Breast epithelium (tissue), 4 donors: ENCODE measurements at regions not wholly inside any gene's neighbourhood (a gene's known extent, or its start where the extent isn't known, plus 50 kb on each side); places are given as distances from the start of the nearest gene placed in this dataset.

Source experiments
- DNase-seq, 2 donors: peaks; one replicate each; pipeline ENCODE4 v3.0.0-alpha.2; 2019; ENCODE audit warnings: low spot score in 2 of 2
- H3K27ac ChIP-seq, 2 donors: fragments of 200-600 bp; sonication (generic) in 1 of 2; one replicate each; pipeline ENCODE4 v1.5.1; 2016 to 2019; ENCODE audit warnings: mild to moderate bottlenecking in 1 of 2
- H3K27me3 ChIP-seq, 2 donors: fragments of 200-600 bp; sonication (generic) in 1 of 2; one replicate each; pipeline versions ENCODE4 v1.5.1 to v1.6.0; 2017 to 2019; ENCODE audit warnings: control low read depth in 1 of 2, mild to moderate bottlenecking in 1 of 2
- H3K36me3 ChIP-seq: fragments of 200-600 bp; one replicate; pipeline ENCODE4 v1.5.1; 2019
- H3K4me1 ChIP-seq, 2 donors: fragments of 200-600 bp; sonication (generic); one replicate each; pipeline ENCODE4 v1.5.1; 2016 to 2019; ENCODE audit warnings: control low read depth in 1 of 2
- H3K4me3 ChIP-seq, 3 donors: fragments of 200-600 bp; sonication (generic); 1 replicate in 2 of 3; 2 replicates in 1 of 3; pipeline ENCODE4 v1.5.1; 2016 to 2019; ENCODE audit warnings: mild to moderate bottlenecking in 3 of 3, moderate library complexity in 2 of 3
- H3K9me3 ChIP-seq, 2 donors: fragments of 200-600 bp; sonication (generic) in 1 of 2; one replicate each; pipeline ENCODE4 v1.5.1; 2016 to 2019; ENCODE audit warnings: control low read depth in 1 of 2
- POLR2A ChIP-seq: fragments of 450-650 bp; IDR thresholded peaks from one replicate; pipeline ENCODE4 v1.6.1; 2016; ENCODE audit warnings: antibody characterized with exemption, mild to moderate bottlenecking, moderate library complexity
- POLR2AphosphoS5 ChIP-seq, 3 donors: sonication (generic); formaldehyde crosslinking; IDR thresholded peaks; one replicate each; pipeline ENCODE4 v1.6.1; 2017; ENCODE audit warnings: antibody characterized with exemption in 3 of 3
- intact Hi-C: fragments of 100-400 bp; cut with DNase I; formaldehyde crosslinking; loops from one replicate; pipeline ENCODE4 v1.15.1; 2023; ENCODE audit warnings: low total_unique reads
- TF ChIP-seq, protein P1 (sequence below), 3 donors: fragments of 450-650 bp; IDR thresholded peaks; one replicate each; pipeline ENCODE4 v1.5.1; 2016 to 2017; ENCODE audit warnings: antibody characterized with exemption in 3 of 3, mild to moderate bottlenecking in 3 of 3, moderate library complexity in 3 of 3

DNA sequence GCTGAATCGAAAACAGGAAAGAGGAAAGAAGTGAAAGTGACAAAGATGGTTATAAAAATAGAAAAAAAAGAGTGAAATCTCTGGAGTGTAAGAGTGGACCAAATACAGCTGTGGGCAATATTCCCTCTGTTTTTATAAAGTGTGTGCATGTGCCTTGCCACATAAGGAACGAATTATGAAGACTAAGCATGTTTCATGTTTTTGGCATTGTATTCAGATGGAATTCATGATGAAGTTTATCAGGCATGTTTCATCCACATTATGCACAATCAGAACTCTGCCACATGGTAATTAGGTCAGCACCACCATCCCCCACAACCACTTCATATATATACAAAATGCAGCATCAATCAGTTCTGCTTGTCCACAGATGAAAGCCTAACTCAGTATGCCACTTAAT is 348.0 kb downstream of the ZNF608 start:
- no peak for DNase-seq
- intact Hi-C loops: no loop called here
- H3K27me3 ChIP-seq: no peaks in the 10 kb centered on the region
- no peak for TF ChIP-seq POLR2A
- no peak overlapping the region for H3K4me3 ChIP-seq
- no peaks in the 10 kb centered on the region for H3K4me1 ChIP-seq
- no peaks in the 10 kb centered on the region for H3K36me3 ChIP-seq
- no peaks in the 10 kb centered on the region for H3K9me3 ChIP-seq
- H3K27ac ChIP-seq: no peak overlapping the region

DNA sequence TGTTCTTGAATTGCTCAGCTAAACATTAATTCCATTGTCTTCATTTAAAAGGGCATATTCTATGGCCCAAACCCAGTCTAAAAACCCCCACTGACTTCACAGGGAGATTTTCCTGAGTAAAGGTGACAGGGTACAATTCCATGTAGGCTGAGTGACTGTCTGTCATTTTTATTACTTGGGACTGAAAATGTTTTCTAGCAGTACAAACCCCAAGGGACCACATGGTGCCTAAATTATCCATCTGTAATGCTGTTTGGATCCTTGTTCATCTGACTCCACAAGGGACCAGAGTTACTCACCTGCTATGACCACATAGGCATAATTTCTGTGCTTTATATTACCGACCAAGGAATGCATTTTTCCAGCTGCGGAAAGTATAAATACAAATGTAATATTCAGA is 349.1 kb downstream of the ZNF608 start:
- Histone ChIP-seq H3K27me3 (no peaks in the 10 kb centered on the region), H3K4me1 (no peaks in the 10 kb centered on the region), H3K4me3 (no peak overlapping the region), H3K36me3 (no peaks in the 10 kb centered on the region), H3K27ac (no peak overlapping the region), H3K9me3 (no peaks in the 10 kb centered on the region)
- DNase-seq: no peak
- intact Hi-C loops: no loop called here
- TF ChIP-seq POLR2AphosphoS5 (IDR thresholded peaks at IDR 0.05) (no peak), POLR2A (no peak)
- TF ChIP-seq, protein P1, sequence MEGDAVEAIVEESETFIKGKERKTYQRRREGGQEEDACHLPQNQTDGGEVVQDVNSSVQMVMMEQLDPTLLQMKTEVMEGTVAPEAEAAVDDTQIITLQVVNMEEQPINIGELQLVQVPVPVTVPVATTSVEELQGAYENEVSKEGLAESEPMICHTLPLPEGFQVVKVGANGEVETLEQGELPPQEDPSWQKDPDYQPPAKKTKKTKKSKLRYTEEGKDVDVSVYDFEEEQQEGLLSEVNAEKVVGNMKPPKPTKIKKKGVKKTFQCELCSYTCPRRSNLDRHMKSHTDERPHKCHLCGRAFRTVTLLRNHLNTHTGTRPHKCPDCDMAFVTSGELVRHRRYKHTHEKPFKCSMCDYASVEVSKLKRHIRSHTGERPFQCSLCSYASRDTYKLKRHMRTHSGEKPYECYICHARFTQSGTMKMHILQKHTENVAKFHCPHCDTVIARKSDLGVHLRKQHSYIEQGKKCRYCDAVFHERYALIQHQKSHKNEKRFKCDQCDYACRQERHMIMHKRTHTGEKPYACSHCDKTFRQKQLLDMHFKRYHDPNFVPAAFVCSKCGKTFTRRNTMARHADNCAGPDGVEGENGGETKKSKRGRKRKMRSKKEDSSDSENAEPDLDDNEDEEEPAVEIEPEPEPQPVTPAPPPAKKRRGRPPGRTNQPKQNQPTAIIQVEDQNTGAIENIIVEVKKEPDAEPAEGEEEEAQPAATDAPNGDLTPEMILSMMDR (IDR thresholded peaks at IDR 0.05): no peak

DNA sequence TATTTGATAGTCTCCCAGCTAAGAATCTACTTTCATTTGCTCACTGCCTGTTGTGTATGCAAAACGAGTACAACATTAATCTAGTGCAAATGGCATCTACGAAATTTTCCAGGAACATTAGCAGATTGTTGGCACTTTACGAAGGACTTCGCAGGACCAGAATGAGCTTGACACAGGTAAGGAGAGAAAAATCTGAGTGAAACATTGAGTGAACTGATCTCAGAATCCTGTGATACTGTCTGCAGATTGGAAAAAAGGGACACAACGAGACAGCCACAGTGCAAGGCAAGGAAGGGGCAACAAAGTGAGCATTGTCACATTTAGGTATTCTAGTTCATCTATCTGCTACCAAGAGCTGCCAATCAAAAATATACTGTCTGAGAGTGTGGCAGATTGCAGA is 350.5 kb downstream of the ZNF608 start:
- TF ChIP-seq, protein P1 (IDR thresholded peaks at IDR 0.05): no peak
- TF ChIP-seq POLR2AphosphoS5 (IDR thresholded peaks at IDR 0.05): no peak
- TF ChIP-seq POLR2A: no peak
- Histone ChIP-seq H3K4me1 (no peaks in the 10 kb centered on the region), H3K27me3 (no peaks in the 10 kb centered on the region), H3K27ac (no peak overlapping the region), H3K4me3 (no peak overlapping the region), H3K36me3 (no peaks in the 10 kb centered on the region), H3K9me3 (peaks cover 0 to 5% of the 10 kb centered on the region in 2 donors)
- no peak for DNase-seq
- intact Hi-C loops: no loop called here

DNA sequence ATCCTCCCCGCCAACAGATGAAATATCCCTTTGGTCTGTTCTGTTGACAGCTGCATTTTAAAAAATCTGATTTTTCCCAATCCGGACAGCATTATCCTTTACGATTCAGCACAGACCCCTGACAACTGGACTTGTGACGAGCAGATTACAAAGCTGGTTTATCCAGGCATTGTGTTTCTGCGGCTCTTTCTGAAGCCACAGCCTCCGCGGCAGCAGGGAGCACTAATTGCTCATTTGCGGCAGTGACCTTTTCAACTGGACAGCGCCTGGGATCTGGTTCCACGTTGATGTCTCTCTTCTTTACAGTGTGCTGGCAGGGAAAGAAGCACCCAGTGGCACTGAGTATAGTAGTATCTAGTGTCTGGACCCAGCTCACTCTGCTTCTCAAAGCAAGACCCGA is 351.2 kb downstream of the ZNF608 start:
- Histone ChIP-seq H3K9me3 (peaks cover 0 to 11% of the 10 kb centered on the region in 2 donors), H3K4me1 (no peaks in the 10 kb centered on the region), H3K27me3 (no peaks in the 10 kb centered on the region), H3K36me3 (no peaks in the 10 kb centered on the region), H3K27ac (no peak overlapping the region), H3K4me3 (no peak overlapping the region)
- TF ChIP-seq, protein P1 (IDR thresholded peaks at IDR 0.05): no peak
- TF ChIP-seq POLR2A (no peak), POLR2AphosphoS5 (IDR thresholded peaks at IDR 0.05) (no peak)
- DNase-seq: no peak
- intact Hi-C loops: no loop called here

DNA sequence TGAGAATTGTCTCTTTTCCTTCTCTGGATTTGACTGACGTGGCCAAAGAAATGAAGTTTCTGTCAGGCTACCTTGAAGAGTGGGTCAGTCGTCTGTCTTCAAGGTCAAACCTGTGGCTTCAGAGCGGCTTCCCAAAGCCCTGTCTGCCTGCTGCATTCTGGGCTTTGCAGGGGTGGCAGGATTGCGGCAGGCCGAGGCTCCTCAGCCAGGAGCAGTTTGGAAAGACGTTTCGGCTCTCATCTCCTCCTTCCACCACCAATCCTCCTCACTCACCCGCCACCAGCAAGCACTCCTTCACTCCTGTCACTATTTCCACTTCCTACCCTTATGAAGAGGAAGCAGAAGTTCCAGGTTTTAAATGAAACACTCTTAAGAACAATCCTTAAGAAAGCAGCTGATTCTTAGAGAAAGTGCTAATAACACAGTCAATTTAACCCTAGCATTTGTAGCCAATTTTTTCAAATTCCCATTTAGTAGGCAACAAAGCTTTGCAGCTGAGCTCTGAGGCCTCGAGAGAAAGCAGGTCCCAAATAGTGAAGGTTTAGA is 351.7 kb downstream of the ZNF608 start:
- no peak overlapping the region for H3K4me3 ChIP-seq

More for the DNA sequence above, 351.7 kb downstream of the ZNF608 start:
- H3K36me3 ChIP-seq: no peaks in the 10 kb centered on the region
- TF ChIP-seq POLR2A: no peak
- TF ChIP-seq, protein P1 (IDR thresholded peaks at IDR 0.05): no peak
- DNase-seq: no peak
- intact Hi-C loops: no loop called here
- no peaks in the 10 kb centered on the region for H3K4me1 ChIP-seq
- H3K27ac ChIP-seq: no peak overlapping the region
- peaks cover 0 to 16% of the 10 kb centered on the region in 2 donors for H3K9me3 ChIP-seq
- no peaks in the 10 kb centered on the region for H3K27me3 ChIP-seq
